AG08395 (cell line): ENCODE measurements at regions not wholly inside any gene's neighbourhood (a gene's known extent, or its start where the extent isn't known, plus 50 kb on each side); places are given as distances from the start of the nearest gene placed in this dataset.
"Not testable (repeated sequence)": the region's sequence is repeated elsewhere in the genome, so short reads cannot be mapped to it uniquely, and the experiment has no call there.

Source experiments
- DNase-seq: peaks from one replicate; pipeline ENCODE4 v3.0.0; 2012; ENCODE audit warnings: mixed read lengths, low spot score

DNA sequence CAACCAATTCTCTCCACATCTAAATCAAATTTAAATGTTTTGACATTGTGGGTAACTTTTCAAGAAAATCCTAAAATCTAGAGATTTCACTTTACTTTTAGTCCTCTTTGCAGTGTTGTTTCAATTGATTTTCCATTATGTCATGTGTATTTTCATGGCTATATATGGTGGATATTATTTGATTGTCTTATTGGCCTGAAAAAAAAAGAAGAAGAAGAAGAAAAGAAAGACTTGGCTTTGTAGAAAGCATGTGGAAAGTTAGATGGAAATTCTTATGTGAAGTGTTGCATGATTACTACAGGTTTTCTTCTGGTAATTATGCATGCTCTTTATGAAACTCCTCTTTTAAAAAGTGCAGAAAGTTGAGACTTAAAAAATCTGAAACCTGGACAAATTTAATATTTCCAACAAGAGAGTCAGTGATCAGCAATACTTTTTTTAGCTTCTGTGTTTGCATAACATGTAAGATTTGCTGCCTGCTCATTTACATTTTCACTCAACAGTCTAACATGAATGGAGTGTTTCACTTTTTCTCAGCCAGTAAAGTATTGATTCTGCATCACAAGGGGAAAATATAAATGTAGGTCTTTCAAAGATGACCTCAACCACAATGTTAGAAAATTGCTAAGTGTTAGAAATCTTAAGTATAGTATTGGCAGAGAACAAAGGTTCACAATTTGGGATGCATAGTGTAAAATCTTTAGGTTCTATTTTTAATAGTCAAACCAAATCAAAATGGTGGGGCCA is 438.7 kb downstream of the BCKDHB start:
- no peak for DNase-seq

DNA sequence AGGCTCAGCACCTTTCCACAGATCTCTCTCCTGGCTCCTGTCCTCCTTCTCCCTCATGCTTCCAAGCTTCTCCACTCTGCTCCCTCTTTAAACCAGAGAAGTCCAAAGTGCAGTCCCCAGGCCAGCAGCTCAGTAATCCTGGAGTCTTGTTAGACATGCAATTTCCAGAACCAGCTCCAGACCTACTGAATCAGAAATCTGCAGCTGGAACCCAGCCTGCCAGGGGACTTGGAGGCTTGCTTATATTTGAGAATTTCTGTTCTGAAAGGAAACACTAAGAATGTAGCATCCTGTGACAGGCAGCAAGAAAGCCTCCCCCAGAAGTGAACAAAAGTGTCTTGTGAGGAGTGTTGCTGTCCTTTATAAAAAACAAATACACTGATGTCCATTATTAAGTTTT is 438.1 kb downstream of the BCKDHB start:
- DNase-seq, result no peak

GRCh38 chr6:80543598-80544222 is 437.2 kb downstream of the BCKDHB start:
- peak; percentile 39 for DNase-seq

GRCh38 chr6:80543151-80543550 is 436.7 kb downstream of the BCKDHB start:
- no peak for DNase-seq

DNA sequence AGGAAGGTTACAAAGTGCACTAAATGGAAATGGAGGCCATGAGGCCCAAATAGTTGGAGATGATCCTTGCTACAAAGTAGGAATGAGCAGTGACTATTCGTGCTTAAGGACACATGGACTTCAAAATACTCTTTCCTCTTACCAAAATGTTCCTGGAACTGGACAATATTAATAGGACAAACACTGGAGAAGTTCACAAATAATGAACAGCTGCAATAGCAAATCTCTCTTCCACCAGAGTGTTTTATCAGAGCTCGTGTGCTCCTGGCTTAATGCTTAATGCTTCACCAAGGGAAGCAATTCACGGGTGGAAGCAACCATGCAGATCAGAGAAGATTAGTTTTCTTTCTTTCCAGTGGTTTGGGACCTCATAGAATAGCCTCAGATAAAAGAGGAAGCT is 435.4 kb downstream of the BCKDHB start:
- no peak for DNase-seq

DNA sequence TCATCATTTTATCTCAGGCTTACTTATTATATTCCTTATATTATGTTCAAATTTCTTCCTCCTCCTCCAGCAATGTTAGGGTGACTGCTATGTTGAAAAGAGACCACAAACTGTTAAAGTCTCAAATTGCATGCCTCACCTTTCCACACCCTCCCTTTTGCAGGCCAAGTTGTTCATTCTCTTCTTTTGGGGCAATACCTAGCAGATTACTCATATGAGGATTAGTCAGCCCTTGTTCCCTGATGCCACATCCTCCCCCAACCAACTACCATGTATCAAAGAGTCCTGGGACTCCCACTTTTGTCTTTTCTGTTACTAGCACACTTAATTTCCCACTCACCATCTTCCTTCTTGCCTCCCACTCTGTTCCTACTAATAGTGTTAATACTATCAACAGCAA is 434.7 kb downstream of the BCKDHB start:
- peak; percentile 88 for DNase-seq

GRCh38 chr6:80540700-80541099 is 434.2 kb downstream of the BCKDHB start:
- DNase-seq, result no peak

- DNase-seq, result no peak
These were observed 430.9 kb downstream of the BCKDHB start for GRCh38 chr6:80537118-80537972.

GRCh38 chr6:80535914-80536565 is 429.6 kb downstream of the BCKDHB start:
- DNase-seq, result no peak

DNA sequence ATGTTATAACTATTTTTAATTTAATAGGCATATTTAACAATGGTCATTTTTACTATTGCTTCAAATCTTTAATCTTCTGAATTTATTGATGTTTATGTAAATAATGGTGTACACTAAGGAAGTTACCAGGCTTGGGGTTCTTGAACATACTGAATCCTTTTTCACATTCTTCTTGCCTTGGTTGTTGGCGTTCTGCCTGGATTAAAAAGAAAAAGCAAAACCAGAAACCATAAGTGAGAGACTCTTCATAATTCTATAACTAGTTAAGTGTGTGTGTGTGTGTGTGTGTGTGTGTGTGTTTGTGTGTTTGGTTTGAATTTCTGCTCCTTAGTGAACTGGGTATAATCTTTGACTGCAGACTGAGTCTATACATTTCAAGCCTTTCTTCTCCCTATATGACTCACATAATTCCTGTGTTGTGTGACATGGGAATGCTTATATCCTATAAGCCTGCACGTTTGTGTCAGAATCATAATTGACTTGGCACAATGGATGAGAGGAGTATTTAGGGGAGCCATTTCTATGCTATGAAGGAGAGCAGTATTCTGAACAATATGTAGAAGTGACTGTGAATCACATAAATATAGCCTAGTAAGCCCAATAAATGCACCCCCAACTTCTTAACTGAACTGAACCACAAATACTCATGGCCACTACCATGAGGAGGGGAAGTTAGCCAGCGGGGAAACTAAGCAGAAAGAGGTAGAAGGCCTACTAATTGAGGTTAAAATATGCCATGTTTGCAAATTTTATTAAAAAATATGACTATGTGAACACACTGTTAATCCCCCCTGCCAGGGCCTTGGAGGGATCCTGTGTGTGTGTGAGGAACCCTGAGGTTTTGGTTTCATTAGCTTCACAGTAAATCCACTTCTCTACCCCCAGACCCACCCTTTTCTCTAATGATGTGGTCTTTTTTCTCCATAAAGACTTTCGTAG is 425.5 kb downstream of the BCKDHB start:
- DNase-seq, result no peak

GRCh38 chr6:80530103-80530502 is 423.6 kb downstream of the BCKDHB start:
- no peak for DNase-seq

- no peak for DNase-seq
These were observed 421.6 kb downstream of the BCKDHB start for GRCh38 chr6:80528115-80528514.

DNA sequence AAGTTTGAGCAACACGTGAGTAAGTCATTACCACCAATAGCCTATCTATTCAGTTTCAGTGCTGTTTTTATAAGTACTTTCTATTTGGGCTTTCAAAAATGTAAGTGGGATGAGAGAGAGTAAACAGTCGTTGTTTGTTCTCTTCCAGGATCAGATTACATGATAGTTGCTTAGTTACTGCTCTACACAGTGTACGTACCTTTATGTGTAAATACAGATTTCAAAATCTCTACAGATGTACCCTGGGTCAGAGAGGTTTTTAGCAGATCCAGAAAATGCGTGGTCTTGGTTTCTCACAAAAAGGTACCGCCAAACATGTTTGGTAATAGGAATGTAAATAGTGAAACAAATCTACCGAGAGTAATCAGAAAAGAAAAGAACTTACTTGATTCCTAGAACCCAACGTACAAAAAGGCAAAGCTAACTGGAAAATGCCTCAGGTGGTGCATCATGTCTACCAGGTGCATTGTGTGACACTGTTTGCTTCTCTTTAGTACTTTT is 421.1 kb downstream of the BCKDHB start:
- DNase-seq, result no peak

- DNase-seq, result no peak
These were observed 417.1 kb downstream of the BCKDHB start for GRCh38 chr6:80523531-80523997.

DNA sequence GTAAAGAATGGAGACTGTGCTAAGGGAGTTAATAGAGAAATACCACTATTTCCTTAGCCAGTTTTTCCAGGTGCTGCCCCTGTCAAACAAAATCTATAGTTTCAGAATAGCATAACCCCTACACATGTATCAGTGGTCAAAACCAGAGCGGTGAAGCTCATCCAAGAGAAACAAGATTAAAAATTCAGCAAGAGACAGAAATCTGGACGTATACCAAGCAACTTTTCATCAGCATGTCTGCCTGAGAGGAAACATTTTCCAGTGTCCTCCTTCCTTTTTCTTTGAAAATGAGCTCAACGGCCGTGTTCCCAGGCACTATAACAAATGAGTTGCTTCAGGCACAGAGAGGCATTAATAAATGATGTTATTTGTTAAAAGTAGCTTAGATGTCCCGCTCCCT is 416.5 kb downstream of the BCKDHB start:
- peak; percentile 19 for DNase-seq

DNA sequence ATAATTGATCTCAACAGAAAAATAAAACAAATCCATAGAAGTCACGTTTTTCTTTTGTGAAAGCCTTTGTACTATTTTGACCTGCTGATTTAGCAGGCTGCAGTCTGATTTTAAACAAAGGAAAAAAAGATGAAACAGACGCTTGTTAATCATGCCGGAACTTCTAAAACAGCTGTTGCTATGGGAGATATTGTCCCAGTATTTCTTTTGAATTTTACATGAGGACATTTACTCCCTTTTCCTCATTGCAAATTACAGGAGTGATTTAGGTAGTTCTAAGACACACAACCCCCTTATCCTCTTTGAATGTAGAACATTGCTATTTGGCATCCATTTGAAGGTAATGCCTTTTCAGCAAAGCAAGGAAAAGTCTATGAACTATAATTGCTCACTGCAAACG is 416.1 kb downstream of the BCKDHB start:
- no peak for DNase-seq

GRCh38 chr6:80519811-80520594 is 413.5 kb downstream of the BCKDHB start:
- peak; percentile 45 for DNase-seq

- DNase-seq, result no peak
These were observed 411.1 kb downstream of the BCKDHB start for GRCh38 chr6:80517525-80517924.

DNA sequence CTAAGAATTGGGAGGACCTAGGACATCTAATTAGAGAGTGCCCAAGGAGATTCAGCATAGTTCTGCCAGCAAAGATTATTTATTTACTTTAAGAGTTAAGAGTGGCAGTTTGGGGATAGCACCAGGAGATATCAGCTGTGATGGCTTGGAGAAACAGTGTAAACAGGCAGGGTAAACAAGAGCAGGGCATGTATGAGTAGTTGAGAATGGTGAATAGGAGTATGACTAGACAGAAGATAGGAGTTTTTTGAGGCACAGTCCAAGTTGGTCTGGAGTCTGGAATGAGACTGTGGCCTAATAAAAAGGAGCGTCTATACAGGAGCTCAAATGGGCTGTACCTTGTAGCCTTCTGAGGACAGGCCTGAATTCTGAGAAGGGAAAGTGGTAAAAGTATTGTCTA is 404.1 kb downstream of the BCKDHB start:
- not testable (repeated sequence) for DNase-seq
